Fibroblast of pulmonary artery (primary cell): ENCODE measurements at regions not wholly inside any gene's neighbourhood (a gene's known extent, or its start where the extent isn't known, plus 50 kb on each side); places are given as distances from the start of the nearest gene placed in this dataset.

Experiments
- DNase-seq: peaks from one replicate; pipeline ENCODE4 v3.0.0-alpha.2; 2010; ENCODE audit warnings: low read depth
- H3K4me3 ChIP-seq: replicated peaks from 2 replicates; pipeline ENCODE4 v1.5.1; 2011; ENCODE audit warnings: low read depth, mild to moderate bottlenecking, control low read depth, low read length, moderate library complexity
- CTCF ChIP-seq: IDR thresholded peaks from 2 replicates; pipeline ENCODE4 v1.5.1; 2011; ENCODE audit warnings: mild to moderate bottlenecking, control low read depth, low read length, inconsistent platforms; ENCODE audit errors: missing control alignments

DNA sequence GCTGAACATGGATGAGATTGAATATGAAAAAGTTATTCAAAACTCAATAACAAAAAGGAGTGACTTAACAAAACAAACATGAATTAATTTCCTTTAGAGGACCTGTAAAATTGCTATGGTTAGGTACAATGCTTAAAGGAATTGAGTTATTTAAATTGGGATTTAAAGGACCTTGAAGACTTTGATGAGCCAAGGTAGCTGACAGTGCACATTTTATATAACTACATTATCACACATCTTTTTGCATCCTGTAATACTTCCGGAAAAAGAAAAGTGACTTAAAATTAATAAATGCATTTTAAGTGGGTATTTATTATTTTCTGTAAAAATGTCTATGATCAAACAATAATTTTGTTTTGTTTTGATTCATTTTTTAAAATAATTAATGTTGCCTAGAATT is 964.8 kb upstream of the SLIT2 start:
- TF ChIP-seq CTCF, result no peak
- DNase-seq, result no peak
- H3K4me3 ChIP-seq, result no peak overlapping the region

DNA sequence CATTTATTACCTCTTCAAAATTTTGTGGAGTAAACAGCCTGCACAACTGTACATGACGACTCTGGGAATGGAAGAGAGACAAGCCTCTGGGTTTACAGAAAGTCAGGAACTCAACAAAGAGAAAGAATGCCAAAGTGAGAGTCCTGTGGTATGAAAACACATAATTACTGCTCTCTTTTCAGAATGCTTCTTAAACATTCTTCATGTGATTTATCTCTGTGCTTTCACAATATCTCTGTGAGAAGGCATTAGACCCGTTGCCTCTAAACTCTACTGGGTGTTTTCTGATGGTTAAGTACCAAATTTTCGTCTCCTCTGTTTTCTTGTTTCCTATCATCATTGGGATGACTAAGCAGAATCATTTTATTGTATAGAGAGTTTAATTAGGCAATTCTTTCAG is 966.6 kb upstream of the SLIT2 start:
- peak; percentile 7 for DNase-seq
- TF ChIP-seq CTCF, result no peak
- no peak overlapping the region for H3K4me3 ChIP-seq

DNA sequence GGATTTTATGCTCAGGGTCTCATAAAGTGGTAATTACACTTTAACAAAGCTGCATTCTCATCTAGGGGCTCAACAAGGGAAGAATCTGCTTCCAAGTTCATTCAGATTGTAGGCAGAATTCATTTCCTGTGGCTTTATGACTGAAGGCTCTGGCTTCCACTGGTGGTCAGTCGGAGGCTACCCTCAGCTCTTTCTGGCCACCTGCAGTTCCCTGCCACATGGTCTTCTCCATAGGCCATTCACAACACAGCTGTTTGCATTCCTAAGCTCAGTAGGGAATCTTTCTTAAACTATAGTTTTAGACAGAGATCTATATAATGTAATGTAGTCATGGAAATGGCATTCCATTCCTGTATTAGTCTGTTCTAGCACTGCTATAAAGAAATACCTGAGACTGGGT is 973.0 kb upstream of the SLIT2 start:
- no peak for DNase-seq
- TF ChIP-seq CTCF, result no peak
- H3K4me3 ChIP-seq, result no peak overlapping the region

DNA sequence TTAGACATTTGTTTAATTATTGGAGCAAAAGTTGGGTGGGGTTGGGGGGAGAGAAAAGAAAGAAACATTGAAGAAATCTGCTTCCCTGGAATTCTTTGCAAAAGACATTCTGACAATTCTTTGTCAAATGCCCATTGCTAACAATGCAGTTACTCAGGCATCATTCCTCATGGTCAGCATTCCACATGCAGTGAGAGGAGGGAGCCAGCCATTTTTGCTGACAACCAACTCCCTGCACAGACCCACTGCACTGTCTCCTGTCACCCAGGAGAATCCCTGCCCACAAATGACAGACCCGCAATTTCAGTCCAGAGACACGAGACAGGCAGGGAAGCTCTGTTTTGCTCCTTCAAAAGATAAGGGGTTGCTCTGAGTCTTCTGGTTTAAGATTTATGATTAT is 985.1 kb upstream of the SLIT2 start:
- H3K4me3 ChIP-seq, result no peak overlapping the region
- no peak for DNase-seq
- TF ChIP-seq CTCF, result no peak

- peak; percentile 67 for DNase-seq
- TF ChIP-seq CTCF, result no peak
- peak overlapping the region; percentile 42 for H3K4me3 ChIP-seq
Measured at GRCh38 chr4:19262467-19262866, 989.2 kb upstream of the SLIT2 start.

- no peak for TF ChIP-seq CTCF
- no peak overlapping the region for H3K4me3 ChIP-seq
- no peak for DNase-seq
Measured at GRCh38 chr4:19260346-19260745, 991.4 kb upstream of the SLIT2 start.

- no peak for TF ChIP-seq CTCF
- no peak for DNase-seq
- H3K4me3 ChIP-seq, result no peak overlapping the region
Measured at GRCh38 chr4:19259920-19260319, 991.8 kb upstream of the SLIT2 start.
